CD1c-positive myeloid dendritic cell (primary cell): ENCODE measurements at regions not wholly inside any gene's neighbourhood (a gene's known extent, or its start where the extent isn't known, plus 50 kb on each side); places are given as distances from the start of the nearest gene placed in this dataset.

Source experiments
- DNase-seq: peaks from one replicate; pipeline ENCODE4 v3.0.0-alpha.2; 2016; ENCODE audit errors: extremely low spot score

DNA sequence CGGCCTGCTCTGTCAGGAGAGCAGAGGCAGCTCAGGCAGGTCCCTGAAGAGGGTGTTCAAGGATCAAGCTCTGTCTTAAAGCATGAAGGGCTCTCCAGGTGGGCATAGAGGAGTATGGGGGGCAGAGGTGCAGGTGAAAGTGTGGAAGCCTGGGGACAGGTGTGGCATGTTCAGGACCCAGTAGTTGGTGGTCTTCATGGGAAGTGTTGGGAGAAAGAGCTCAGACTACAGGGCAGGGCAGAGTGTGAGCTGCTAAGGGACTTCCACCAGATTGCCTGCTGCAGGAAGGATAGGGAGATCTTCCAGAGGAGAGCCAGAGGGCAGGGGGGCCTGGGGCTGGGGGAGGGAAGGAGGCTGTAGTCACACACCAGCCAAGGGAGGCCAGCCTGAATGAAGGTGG lies 156.5 kb upstream of the GDF10 start:
- DNase-seq = no peak

DNA sequence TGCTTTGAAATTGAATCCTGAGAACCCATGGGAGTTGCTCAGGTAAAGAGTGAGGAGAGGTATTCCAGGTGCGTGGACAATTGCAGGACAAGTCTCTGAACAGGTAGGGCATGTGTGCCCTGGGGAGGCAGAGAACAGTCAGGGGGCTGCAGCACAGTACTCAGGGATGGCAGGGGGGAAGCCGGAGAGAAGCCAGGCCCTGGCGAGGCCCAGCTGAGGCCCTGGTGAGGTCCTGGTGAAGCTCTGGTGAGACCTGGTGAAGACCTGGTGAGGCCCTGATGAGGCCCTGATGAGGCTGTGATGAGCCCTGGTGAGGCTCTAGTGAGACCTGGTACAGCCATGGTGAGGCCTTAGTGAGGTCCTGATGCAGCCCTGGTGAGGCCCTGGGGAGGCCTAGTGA lies 155.5 kb upstream of the GDF10 start:
- no peak for DNase-seq

DNA sequence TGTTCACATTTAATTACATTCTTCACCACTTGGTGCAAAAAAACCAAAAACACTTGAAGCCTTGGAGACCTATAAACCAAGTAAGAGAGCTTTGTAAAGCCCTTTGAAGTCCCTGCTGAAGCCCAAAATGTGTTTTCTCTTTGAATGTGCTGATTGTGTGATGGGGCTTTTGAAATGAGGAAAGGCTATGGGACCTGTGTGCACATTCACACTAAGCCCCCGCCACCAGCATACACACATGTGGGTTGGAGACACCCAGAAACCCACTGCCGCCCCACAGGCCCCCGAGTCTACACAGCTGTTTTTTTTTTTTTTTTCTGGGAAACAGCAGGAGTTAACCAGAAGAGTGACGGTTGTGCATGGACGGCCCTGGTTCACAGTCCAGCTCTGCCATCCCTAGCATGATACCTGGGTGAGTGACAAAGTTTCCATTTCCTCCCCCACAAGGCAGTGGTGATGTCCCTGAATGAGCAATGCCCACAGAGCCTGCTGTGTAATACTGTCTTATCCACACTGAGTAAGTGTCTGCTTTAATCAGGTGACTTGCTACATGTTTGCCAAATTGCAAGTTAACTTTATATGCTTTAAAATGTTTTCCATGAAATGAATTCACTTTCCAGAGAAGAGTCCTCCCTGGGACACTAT lies 154.6 kb upstream of the GDF10 start:
- DNase-seq = no peak

DNA sequence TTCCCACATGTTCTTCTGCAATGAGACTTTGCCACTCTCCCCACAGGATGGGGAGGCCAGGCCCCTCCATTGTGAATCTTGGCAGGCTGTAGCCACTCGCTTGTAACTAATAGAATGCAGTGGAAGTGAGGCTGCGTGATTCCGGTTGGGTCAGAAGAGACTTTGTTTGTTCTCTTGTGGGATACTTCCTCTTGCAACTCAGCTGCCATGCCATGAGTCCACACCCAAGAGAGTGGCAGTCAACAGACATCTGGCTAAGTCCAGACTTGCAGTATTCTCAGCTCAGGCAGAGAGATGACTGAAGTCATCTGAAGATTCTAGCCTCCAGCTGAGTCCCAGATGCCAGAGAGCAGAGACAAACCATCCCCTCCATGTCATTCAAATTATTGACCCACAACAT lies 153.4 kb upstream of the GDF10 start:
- no peak for DNase-seq

DNA sequence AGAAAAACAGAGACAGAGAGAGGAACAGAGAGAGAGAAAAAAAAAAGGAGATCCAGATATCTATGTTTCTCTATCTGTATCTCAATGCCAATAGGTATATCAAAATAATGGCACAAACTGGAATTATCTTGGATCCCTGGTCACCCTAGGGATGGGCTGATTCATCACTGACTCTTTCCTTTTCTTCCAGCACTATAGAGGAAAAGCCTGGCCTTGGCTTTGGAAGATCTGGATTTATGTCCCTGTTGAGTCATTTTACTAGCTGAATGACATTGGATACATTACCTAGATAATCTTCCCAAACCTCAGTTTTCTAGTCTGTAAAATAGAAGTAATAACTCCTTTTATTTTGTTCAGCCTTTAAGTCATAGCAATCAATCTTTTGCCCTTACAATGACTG lies 152.8 kb upstream of the GDF10 start:
- no peak for DNase-seq

DNA sequence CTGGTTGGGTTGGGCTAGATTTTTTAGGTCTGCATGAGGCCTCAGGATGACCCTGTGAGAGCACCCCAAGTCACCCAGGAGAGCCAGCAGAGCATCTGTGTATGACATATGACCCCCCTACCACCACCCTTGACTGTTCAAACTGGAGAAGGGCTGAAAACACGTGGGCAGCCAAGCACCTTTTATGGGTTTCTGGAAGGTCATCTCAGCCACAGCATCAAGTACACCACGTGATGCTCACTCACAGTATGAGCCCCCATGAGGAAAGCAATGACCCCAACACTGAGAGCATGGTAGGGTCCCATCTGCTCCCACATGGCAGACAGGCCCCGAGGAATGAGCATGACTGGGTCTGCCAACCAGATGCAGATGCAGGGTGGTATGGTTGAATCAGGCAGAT lies 149.4 kb upstream of the GDF10 start:
- DNase-seq = no peak

DNA sequence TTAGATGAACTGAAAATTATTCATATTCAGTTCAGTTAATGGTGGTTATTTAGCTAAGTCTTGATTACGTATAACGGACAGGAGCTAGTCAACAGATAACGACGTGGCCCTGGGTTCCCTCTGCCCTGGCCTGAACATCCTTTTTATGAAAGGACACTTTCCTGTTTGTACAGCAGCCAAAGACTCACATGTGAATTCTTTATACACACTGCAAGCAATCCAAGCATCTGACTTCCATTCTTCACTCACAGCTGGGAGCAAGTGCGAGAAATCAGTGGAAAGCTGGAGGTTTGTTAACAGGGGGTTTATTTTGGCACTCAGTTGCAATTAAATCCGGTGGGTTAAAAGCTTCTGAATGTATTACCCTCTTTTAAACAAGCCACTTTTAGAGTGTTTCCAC lies 148.1 kb upstream of the GDF10 start:
- DNase-seq = no peak

DNA sequence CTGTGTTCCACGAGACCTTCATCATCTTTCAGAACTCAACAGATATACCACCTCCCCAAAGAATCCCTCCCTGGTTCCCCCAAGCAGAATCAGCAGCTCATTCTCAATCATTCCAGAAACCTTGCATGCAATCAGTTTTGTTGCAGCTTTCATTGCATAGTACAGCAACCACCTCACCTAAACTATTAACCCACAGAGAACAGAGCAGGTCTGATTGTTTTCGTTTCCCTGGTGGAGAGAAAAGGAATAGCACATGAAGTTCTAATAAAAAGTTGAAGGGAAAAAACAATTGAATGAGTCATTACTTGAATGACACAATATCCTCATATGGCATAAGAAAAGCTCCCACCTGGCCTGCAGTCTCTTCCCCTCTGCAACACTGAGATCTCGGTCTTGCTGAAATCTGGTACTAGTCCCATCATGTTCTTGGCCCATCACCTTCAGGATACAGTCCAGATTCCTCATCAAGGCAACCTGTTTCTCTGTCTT lies 147.1 kb upstream of the GDF10 start:
- DNase-seq = peak; percentile 39

DNA sequence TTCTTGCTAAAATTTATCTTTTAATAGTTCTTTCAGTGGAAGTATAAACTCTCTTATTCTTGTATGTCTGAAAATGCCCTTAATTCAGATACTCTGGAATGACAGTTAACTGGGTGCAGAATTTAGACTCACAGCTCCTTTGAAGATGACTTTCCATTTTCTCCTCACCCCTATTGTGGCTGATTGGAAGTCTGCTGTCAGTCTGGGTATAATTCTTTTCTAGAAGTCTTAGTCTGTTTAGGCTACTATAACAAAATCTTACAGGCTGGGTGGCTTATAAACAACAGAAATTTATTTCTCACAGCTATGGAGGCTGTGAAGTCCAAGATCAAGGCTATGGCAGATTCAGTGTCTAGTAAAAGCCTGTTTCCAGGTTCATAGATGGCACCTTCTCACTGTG lies 145.2 kb upstream of the GDF10 start:
- no peak for DNase-seq

DNA sequence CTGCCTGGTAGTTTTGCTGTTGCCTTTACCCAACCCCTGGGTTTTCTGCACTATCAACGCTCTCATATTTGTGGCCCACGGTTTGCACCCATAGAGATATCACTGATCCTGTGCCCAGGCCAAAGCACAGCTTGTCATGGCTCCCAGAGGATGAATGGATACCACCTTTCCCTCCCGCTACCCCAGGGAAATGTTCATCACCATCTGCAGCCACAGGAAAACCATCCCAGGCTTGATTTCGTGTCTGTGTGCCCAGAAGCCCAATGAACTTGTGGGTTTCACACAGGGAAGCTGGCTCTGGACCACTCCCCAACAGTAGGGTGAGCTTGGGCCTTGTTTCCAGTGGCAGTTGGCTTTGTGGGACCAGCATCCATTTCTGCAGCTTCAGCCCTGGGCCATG lies 143.1 kb upstream of the GDF10 start:
- DNase-seq = no peak

DNA sequence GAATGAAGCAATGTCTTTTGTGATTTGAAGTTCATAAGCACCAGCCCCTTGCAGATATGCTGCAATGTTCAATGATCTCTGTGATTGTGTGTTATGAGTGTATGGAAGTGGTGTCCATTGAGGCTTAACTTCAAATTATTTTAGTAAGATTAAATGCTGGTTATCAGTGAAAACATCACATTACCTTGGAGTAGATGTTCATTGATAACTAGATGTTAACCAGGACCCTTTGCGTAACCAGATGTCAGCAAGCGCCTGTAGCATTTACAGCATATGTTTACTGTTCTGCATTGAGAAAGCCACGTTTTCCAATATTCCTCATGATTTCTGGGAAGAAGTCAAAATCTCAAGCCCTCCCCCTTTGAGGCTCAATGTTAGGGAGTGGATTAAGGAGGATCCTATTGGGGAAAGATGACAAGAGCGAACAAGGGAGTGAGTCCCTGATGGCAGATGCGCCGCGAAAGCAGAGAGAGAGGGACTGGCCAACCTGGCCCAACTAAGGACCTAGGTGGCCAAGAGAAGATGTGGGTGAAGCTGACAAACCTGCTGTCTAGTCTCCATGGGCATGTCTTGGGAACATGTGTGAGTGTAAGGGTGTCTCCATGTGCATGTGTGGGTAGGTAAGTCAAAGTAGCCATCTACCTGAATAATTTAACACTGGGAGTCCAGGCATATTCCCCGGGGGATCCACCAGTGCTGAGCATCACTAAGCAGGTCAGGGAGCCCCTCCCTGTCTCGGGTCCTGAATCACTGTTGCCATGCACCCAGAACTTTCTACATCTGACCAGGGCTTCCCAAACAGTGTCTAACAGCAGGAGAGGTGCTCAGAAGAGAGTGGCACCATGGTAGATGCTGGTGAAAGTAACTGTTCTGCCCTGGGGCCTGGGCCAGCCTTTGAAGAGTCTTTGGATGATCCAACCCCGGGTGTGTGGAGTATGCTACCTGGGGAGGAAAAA lies 141.6 kb upstream of the GDF10 start:
- DNase-seq = no peak

DNA sequence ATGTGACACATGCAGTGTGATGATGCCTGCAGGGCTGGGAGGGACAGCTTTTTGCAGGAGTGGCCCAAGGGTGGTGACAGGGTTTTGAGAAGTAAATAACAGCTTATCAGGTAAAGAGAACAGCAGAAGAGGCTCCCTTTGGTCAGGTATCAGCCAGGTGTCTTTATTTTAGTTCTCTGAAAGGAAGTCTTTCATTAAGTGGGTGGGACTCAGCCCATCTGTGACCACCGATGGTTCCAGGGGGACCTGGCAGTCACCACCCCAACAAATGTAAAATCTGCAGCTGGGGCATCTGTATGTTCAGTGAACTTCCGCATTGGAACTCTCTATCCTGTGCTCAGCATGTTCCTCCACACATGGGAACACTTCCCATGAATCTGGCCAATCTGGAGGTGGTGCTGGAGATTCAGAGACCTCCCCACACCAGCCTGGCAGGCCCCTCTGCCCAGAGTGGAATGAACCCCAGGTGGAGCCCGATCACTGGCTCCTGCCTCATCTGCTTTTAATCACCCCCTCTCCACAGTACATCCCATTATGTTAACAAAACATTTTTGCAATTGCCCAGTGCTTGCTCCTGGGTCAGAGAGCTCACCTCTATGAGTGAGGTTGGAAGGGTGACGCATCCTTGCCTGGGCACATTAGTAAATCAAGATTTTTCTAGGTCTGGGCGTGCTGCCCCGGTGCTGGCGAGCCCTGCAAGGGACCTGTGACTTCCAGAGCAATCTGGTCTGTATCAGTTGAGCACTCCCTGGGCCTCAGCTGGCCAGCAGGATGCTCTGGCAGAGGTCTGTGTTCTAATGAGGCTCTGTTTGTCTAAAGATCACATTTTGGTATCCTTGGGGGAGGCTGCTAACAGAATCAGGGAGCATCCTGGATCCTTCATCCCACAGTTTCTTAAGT lies 140.4 kb upstream of the GDF10 start:
- DNase-seq = no peak

DNA sequence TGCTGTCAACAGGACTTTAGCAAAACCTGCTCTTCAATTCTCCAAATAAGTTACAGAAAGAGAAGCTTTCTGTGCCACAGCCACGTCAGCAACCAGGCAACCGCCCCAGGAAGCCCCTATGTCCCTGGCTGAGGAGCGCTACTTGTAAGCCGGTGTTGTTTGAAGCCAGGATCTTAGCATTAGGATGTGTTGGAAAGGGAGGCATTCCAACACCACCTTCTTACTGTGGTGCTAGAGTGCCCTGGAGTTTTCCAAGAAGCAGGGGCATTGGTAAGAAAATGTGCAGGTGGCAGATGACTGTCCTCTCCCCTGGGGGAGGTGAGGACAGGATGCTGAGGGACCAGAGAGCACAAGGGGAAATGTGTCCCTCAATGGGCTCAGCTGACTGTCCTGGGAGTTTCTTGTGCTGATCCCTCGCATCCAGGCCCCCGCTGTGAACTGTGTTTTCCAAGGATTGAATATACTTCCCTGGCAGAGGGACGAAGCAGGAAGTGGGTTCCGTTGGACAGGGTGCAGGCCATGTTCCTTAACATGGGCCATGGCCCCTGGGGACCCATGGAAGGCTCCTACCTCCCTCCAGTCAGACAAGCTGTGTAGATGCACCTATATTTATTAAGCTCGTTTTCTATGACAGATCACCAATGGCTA lies 139.6 kb upstream of the GDF10 start:
- no peak for DNase-seq

DNA sequence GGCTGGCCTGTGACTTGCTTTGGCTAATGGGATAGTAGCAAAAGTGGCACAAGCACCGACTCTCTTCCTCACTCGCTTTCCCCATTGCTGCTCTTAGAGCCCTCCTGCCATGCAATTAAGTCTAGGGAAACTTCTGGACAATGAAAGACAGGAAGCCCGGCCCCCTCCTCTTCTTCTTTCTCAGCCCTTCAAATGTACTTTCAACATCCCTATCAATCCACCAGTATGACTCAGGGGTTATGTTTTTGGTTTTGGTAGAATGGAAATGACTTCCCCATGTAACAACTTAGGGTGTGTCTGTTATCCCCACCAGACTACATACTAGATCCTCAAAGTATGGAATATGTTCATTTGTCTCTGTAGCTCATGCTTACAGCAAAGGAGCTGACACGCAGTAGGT lies 139.0 kb upstream of the GDF10 start:
- peak; percentile 56 for DNase-seq

DNA sequence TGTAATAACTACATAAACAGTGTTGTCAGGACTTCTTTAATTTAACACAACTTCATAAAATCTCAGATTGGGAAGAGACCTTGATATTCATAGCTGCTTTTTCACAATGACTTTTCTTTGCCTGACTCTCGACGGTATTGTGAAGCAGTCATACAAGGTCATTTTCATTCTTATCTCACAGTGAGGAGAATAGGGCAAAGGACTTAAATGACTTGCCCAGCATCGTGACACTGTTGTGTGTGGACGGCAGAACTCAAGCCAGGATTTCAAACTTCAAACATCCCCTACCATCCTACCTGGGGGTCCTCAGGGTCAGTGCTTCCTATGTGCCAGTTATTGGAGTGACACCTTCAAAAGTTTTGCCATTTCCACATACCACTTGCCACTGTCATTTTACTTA lies 138.5 kb upstream of the GDF10 start:
- no peak for DNase-seq

DNA sequence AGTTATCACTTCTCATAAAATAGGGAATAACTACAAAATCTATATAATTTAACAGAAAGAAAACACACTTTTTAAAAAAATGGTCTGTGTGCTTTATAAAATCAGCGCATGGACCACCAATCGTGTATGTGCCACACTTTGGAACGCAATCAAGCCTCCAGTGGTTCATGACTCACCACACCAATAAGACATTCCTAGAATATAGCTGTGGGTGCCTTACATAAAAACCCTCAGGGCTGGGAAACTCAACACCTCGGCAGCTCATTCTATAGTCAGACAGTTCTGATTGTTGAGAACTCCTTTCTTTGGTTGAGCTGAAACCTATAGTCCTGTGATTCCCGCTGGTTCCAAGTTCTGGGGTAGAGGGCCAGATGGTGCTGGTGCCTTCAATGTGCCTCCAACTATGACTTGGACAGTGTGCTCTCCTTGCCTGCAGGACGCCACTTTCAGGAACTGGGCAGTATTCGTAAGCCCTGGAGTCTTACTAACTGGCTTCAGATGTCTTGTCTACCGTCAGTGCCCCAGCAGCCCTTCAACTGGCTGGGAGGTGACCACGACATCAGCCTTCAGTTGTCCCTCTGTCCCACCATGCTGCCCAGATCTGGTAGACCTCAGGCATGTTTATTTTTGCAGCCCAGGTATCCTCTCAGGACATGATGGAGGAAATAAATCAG lies 135.7 kb upstream of the GDF10 start:
- DNase-seq = peak; percentile 25

DNA sequence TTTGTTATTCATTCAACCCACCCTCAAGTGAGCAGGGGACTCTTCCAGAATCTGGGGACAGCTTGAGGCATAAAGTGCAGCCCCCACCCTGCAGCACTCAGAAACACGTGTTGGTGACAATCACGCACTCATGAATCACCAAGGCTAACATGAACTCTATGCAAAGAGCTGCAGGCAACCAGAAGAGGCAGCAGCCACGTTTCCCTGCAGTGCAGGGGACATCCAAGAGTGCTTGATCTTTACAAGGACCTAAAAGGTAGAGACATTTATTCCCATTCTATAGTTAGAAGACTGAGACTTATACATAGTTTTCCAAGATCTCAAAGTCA lies 135.2 kb upstream of the GDF10 start:
- DNase-seq = no peak

DNA sequence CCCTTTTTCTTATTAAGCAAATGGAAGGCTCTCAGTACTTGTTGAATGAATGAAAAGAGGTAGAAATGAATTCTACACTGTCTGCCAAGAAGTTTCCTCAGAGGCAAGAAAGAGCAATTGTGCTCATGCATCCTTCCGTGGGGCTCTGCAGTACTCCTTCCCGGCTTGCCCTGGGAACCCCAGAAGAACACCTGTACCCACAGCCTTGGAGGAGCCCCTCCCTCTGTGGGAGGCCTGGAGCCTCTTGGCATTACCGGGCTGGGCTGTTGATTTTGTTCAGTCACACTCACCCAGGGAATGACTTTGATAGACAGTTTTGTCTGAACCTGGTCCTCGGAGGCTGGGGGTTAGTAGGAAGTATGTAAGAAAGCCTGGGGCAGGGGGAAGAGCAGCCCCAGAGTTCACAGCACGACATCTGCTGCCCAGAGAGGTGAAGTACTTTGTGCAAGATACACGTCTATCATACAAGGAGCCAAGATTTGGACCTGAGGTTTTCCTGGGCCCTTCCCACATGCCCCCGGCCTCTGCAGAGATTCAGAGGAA lies 134.8 kb upstream of the GDF10 start:
- no peak for DNase-seq

DNA sequence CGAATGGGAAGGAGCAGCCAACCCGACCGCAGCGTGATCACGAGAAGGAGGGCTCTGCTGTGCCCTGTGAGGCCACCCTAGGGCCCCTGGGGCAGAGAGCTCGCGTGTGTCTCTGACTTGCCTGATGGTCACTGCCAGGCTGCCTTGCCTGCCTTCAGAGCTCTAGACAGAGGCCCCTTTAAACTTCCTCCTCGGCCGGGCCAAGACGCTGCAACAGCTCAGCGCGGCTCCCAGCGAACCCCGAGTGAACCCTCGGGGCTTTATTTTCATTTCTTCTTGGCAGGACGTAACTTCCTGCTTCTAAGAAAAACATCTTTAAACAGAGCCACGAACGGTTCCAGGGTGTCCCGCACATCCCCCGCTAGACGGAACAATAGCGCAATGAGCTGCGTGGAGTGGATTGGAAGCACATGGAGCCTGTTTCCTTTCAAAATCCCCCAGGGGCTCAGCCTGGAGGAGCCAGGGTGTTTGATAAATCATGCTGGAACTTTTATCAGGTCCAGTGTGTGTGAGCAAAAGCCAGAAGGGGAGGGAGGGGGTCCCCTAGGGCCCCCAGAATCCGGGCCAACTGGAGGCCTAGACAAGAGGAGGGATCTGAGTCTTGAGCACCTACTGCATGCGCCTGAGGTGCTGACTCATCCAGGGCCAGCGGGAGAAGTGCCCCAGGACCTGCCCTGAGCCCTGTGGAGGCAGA lies 134.1 kb upstream of the GDF10 start:
- DNase-seq = peak; percentile 87

DNA sequence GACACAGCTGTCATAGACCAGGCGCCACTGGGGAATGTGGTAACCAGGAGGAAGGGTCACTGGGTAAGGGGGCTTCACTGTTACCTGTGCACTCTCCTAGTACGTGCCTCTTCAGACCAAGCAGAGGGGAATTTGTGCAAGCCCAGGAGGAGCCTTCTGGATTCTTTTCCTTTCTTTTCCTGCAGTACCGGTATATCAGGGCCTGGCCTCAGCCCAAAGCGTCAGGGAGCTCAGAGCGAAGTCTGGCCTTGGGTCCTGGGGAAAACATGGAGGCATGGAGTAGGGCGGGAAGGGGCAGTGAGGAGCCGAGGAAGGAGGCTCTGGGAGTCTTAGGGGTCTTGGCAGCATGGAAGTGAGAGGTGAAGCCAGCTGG lies 133.6 kb upstream of the GDF10 start:
- DNase-seq = no peak
